ENCODE measurements at regions not wholly inside any gene's neighbourhood (a gene's known extent, or its start where the extent isn't known, plus 50 kb on each side); places are given as distances from the start of the nearest gene placed in this dataset.

GRCh38 chr5:114153833-114154232, 208.0 kb upstream of the KCNN2 start:
- no peak for DNase-seq (ENCODE audit: low spot score)

GRCh38 chr5:114166081-114166480, 195.8 kb upstream of the KCNN2 start:
- no peak for DNase-seq (ENCODE audit: low spot score)

GRCh38 chr5:114174131-114174530, 187.7 kb upstream of the KCNN2 start:
- no peak for DNase-seq (ENCODE audit: low spot score)

GRCh38 chr5:114174837-114175236, 187.0 kb upstream of the KCNN2 start:
- no peak for DNase-seq (ENCODE audit: low spot score)

- no peak for DNase-seq (ENCODE audit: low spot score)
Measured at GRCh38 chr5:114176356-114176755, 185.5 kb upstream of the KCNN2 start.

- no peak for DNase-seq (ENCODE audit: low spot score)
Measured at GRCh38 chr5:114179134-114179533, 182.7 kb upstream of the KCNN2 start.

- no peak for DNase-seq (ENCODE audit: low spot score)
Measured at GRCh38 chr5:114184006-114184405, 177.9 kb upstream of the KCNN2 start.

- DNase-seq (ENCODE audit: low spot score) = no peak
Measured at GRCh38 chr5:114185274-114185673, 176.6 kb upstream of the KCNN2 start.

- no peak for DNase-seq (ENCODE audit: low spot score)
Measured at GRCh38 chr5:114191441-114191840, 170.4 kb upstream of the KCNN2 start.

GRCh38 chr5:114192108-114192507, 169.8 kb upstream of the KCNN2 start:
- DNase-seq (ENCODE audit: low spot score) = no peak

GRCh38 chr5:114201332-114201731, 160.5 kb upstream of the KCNN2 start:
- DNase-seq (ENCODE audit: low spot score) = no peak

- no peak for DNase-seq (ENCODE audit: low spot score)
Measured at GRCh38 chr5:114204923-114205322, 156.9 kb upstream of the KCNN2 start.

- DNase-seq (ENCODE audit: low spot score) = no peak
Measured at GRCh38 chr5:114206640-114207039, 155.2 kb upstream of the KCNN2 start.

- DNase-seq (ENCODE audit: low spot score) = no peak
Measured at GRCh38 chr5:114207615-114208014, 154.3 kb upstream of the KCNN2 start.

- no peak for DNase-seq (ENCODE audit: low spot score)
Measured at GRCh38 chr5:114208120-114208519, 153.8 kb upstream of the KCNN2 start.

- no peak for DNase-seq (ENCODE audit: low spot score)
Measured at GRCh38 chr5:114208588-114208987, 153.3 kb upstream of the KCNN2 start.

- DNase-seq (ENCODE audit: low spot score) = no peak
Measured at GRCh38 chr5:114210662-114211061, 151.2 kb upstream of the KCNN2 start.

- DNase-seq (ENCODE audit: low spot score) = no peak
Measured at GRCh38 chr5:114221807-114222206, 140.1 kb upstream of the KCNN2 start.

- no peak for DNase-seq (ENCODE audit: low spot score)
Measured at GRCh38 chr5:114223866-114224265, 138.0 kb upstream of the KCNN2 start.

- no peak for DNase-seq (ENCODE audit: low spot score)
Measured at GRCh38 chr5:114237766-114238165, 124.1 kb upstream of the KCNN2 start.

GRCh38 chr5:114238771-114239313, 123.0 kb upstream of the KCNN2 start:
- DNase-seq (ENCODE audit: low spot score) = no peak

- DNase-seq (ENCODE audit: low spot score) = no peak
Measured at GRCh38 chr5:114243281-114243971, 118.4 kb upstream of the KCNN2 start.

- DNase-seq (ENCODE audit: low spot score) = no peak
Measured at GRCh38 chr5:114243972-114244317, 117.9 kb upstream of the KCNN2 start.

- DNase-seq (ENCODE audit: low spot score) = no peak
Measured at GRCh38 chr5:114249823-114250222, 112.0 kb upstream of the KCNN2 start.
